Esophagus muscularis mucosa (tissue), 2 donors: ENCODE measurements at regions not wholly inside any gene's neighbourhood (a gene's known extent, or its start where the extent isn't known, plus 50 kb on each side); places are given as distances from the start of the nearest gene placed in this dataset.

Experiments
- EP300 ChIP-seq: sonication (generic); formaldehyde crosslinking; IDR thresholded peaks from one replicate; pipeline ENCODE4 v1.6.1; 2017; ENCODE audit warnings: antibody characterized with exemption
- POLR2A ChIP-seq: fragments of 450-650 bp; IDR thresholded peaks from one replicate; pipeline ENCODE4 v1.6.1; 2017; ENCODE audit warnings: antibody characterized with exemption, moderate library complexity, mild to moderate bottlenecking, low read depth

DNA sequence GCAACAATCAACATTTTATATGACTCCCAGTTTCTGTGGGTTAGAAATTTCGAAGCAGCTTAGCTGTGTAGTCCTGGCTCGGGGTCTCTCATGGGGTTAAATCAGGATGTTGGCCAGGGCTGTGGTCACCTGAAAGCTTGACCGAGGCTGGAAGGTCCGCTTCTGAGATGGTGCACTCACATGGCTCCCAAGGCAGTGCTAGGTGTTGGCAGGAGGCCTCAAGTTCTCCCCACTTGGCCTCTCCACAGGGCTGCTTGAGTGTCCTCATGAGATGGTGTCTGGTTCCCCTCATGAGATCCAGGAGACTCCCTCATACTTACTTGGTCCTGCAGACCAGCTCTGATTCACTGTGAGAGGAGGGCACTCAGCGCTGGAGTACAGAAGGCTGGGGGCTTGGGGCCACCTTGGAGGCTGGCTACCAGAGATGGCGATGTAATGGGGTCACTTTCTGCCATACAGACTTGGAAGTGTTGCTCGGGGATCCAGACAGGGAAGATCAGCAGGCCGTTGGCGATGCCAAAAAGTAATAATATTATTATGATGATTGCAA, 98.8 kb downstream of the INHBB start:
- TF ChIP-seq POLR2A (no peak), EP300 (no peak)
